ENCODE measurements at regions not wholly inside any gene's neighbourhood (a gene's known extent, or its start where the extent isn't known, plus 50 kb on each side); places are given as distances from the start of the nearest gene placed in this dataset.

DNA sequence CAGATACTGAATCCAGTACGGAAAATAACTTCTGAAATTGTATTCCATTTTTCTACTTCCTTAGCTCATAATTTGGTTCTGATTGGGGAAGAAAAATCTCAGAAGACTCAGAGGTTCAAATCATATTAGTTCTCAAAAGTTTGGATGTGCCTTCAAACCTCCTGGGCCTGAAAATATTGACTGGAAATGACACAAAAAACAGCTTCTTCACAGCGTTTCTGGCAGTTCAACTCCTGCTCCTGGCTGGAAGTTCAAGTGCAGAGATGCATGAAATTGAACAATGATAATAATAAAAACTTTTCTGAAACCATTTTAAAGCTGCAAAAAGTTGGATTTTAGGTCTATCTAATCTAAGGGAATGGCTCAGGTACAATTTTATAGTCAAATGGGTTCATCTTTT is 1459.9 kb upstream of the CELF4 start:
- no peak for DNase-seq (ENCODE audit: low spot score)
- in situ Hi-C loops (cut with MboI; ENCODE audit: low pct_unique_long_range_greater_than_20kb, low sequenced_read_pairs, unreplicated experiment), result no loop called here
- TF ChIP-seq CTCF (IDR thresholded peaks at IDR 0.05; ENCODE audit: extremely low read depth, insufficient read depth, missing control alignments), result no peak

DNA sequence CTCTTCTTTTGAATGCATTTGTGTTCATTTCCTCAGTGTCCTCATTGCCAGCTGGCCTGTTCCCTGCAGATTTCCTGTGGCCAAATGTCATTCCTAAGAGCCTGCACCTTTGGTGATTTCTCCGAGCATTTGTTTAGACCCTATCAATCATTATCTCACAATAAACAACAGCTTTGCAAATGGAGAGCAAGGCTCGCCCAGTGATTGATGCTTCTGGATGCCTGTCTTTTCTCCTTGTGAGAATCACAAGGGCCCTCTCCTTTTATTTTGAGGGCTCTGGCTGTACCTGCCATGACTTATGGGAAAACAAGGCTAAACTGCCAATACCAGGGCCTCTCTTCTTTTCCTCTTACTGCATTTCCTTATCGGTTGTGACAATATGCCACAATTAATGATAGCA is 1454.4 kb upstream of the CELF4 start:
- no peak for DNase-seq (ENCODE audit: low spot score)
- TF ChIP-seq CTCF (IDR thresholded peaks at IDR 0.05; ENCODE audit: extremely low read depth, insufficient read depth, missing control alignments), result no peak
- in situ Hi-C loops (cut with MboI; ENCODE audit: low pct_unique_long_range_greater_than_20kb, low sequenced_read_pairs, unreplicated experiment), result no loop called here

DNA sequence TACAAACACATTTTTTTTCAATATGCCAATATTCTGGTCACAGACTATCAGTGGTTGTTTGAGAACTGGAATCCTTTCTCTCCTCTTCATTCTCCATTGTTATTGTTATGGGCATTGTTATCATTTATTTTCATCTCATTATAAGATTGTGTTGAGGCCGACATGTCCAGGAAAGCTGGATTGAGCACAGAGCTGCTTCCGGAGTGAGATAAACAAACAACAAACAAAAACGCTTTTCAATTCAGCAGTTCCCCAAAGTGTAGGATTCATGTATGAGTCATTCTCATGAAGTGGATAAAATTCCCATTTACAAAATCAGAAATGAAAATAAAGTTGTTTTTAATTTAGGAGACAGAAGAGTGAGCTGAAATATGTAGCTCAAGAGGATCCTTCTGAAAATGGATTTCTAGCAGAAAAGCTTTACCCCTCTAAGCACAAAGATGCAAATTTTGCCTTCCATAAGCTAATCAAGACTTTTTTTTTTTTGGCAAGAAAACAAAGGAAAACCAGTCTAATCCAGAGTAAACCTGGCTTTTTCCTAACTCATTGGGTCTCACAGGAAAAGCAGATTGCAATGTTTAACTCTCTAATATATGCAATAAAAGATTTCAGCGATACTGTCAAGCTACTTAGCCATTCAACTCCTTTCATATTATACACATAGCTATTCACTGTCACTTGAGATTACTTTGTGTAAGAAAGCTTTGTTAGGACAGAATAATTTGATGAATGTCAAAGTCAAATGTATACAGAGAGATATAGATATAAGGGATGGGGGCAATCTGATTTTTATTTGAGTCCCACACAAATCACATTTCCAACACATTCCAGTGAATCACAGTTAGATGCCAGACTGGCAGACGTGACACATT is 1441.7 kb upstream of the CELF4 start:
- in situ Hi-C loops (cut with MboI; ENCODE audit: low pct_unique_long_range_greater_than_20kb, low sequenced_read_pairs, unreplicated experiment), result no loop called here
- no peak for TF ChIP-seq CTCF (IDR thresholded peaks at IDR 0.05; ENCODE audit: extremely low read depth, insufficient read depth, missing control alignments)
- no peak for DNase-seq (ENCODE audit: low spot score)

GRCh38 chr18:38996056-38996455 is 1430.5 kb upstream of the CELF4 start:
- in situ Hi-C loops (cut with MboI; ENCODE audit: low pct_unique_long_range_greater_than_20kb, low sequenced_read_pairs, unreplicated experiment), result no loop called here
- no peak for DNase-seq (ENCODE audit: low spot score)
- TF ChIP-seq CTCF (IDR thresholded peaks at IDR 0.05; ENCODE audit: extremely low read depth, insufficient read depth, missing control alignments), result no peak

GRCh38 chr18:38993342-38993741 is 1427.7 kb upstream of the CELF4 start:
- TF ChIP-seq CTCF (IDR thresholded peaks at IDR 0.05; ENCODE audit: extremely low read depth, insufficient read depth, missing control alignments), result no peak
- DNase-seq (ENCODE audit: low spot score), result no peak

GRCh38 chr18:38984968-38985367 is 1419.4 kb upstream of the CELF4 start:
- in situ Hi-C loops (cut with MboI; ENCODE audit: low pct_unique_long_range_greater_than_20kb, low sequenced_read_pairs, unreplicated experiment), result no loop called here
- no peak for DNase-seq (ENCODE audit: low spot score)
- no peak for TF ChIP-seq CTCF (IDR thresholded peaks at IDR 0.05; ENCODE audit: extremely low read depth, insufficient read depth, missing control alignments)

More at GRCh38 chr18:38993342-38993741, 1427.7 kb upstream of the CELF4 start:
- in situ Hi-C loops (cut with MboI; ENCODE audit: low pct_unique_long_range_greater_than_20kb, low sequenced_read_pairs, unreplicated experiment), result no loop called here
